SJCRH30 (cell line): ENCODE measurements at regions not wholly inside any gene's neighbourhood (a gene's known extent, or its start where the extent isn't known, plus 50 kb on each side); places are given as distances from the start of the nearest gene placed in this dataset.

Source experiments
- DNase-seq, 2 experiments: peaks; one replicate each; pipeline ENCODE4 v3.0.0-alpha.2; 2015 to 2020
- H3K27ac ChIP-seq: fragments of 250-450 bp; sonication (Bioruptor Pico); 2 replicates; pipeline ENCODE4 v1.5.1; 2020; ENCODE audit warnings: mild to moderate bottlenecking, moderate library complexity
- H3K27me3 ChIP-seq: fragments of 250-450 bp; sonication (Bioruptor Pico); 2 replicates; pipeline ENCODE4 v1.5.1; 2020; ENCODE audit warnings: mild to moderate bottlenecking, moderate library complexity
- H3K36me3 ChIP-seq: fragments of 250-450 bp; sonication (Bioruptor Pico); 2 replicates; pipeline ENCODE4 v1.5.1; 2020; ENCODE audit warnings: mild to moderate bottlenecking, moderate library complexity
- H3K4me1 ChIP-seq: fragments of 250-450 bp; sonication (Bioruptor Pico); 2 replicates; pipeline ENCODE4 v1.5.1; 2020; ENCODE audit warnings: mild to moderate bottlenecking, moderate library complexity
- H3K4me3 ChIP-seq: fragments of 250-450 bp; sonication (Bioruptor Pico); 2 replicates; pipeline ENCODE4 v1.5.1; 2020; ENCODE audit warnings: mild to moderate bottlenecking, moderate library complexity
- H3K9me3 ChIP-seq: fragments of 250-450 bp; sonication (Bioruptor Pico); replicated peaks from 2 replicates; pipeline ENCODE4 v1.5.1; 2020; ENCODE audit warnings: mild to moderate bottlenecking, moderate library complexity

- Histone ChIP-seq H3K27me3 (no peaks in the 10 kb centered on the region), H3K4me1 (peaks cover 46% of the 10 kb centered on the region), H3K27ac (no peak overlapping the region), H3K36me3 (no peaks in the 10 kb centered on the region), H3K4me3 (no peak overlapping the region), H3K9me3 (no peaks in the 10 kb centered on the region)
- peak; percentile 38 to 64 for DNase-seq
Observed at GRCh38 chr5:126368239-126368812, 54.9 kb upstream of the GRAMD2B start.

DNA sequence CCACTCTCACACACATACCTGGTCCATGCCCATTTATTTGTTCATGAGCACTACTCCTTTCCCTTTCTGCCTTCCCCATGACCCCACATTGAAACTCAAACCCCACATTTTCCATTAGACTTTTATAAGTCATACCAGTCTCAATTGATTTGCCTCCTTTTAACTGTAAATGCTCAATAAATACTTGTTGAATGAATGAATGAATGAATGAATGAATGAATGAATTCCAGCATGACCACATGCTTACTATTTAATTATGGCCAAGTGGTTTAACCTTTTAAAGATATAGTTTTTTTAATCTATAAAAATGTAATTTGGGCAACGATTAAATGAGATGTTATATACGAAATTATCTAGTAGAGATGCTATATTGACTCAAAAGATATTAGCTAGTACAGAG is 54.1 kb upstream of the GRAMD2B start:
- H3K27ac ChIP-seq = no peak overlapping the region
- no peak for DNase-seq
- H3K27me3 ChIP-seq = no peaks in the 10 kb centered on the region

GRCh38 chr5:126369995-126370731 is 53.0 kb upstream of the GRAMD2B start:
- peaks cover 53% of the 10 kb centered on the region for H3K4me1 ChIP-seq
- no peak overlapping the region for H3K27ac ChIP-seq
- no peaks in the 10 kb centered on the region for H3K36me3 ChIP-seq
- no peak overlapping the region for H3K4me3 ChIP-seq
- no peaks in the 10 kb centered on the region for H3K27me3 ChIP-seq
- no peaks in the 10 kb centered on the region for H3K9me3 ChIP-seq
- no peak for DNase-seq

More for the DNA sequence above, 54.1 kb upstream of the GRAMD2B start:
- Histone ChIP-seq H3K4me3 (no peak overlapping the region), H3K36me3 (no peaks in the 10 kb centered on the region), H3K4me1 (peaks cover 53% of the 10 kb centered on the region), H3K9me3 (no peaks in the 10 kb centered on the region)

- peaks cover 50% of the 10 kb centered on the region for H3K4me1 ChIP-seq
- H3K9me3 ChIP-seq = no peaks in the 10 kb centered on the region
- H3K27ac ChIP-seq = no peak overlapping the region
- DNase-seq = no peak
- H3K36me3 ChIP-seq = no peaks in the 10 kb centered on the region
- H3K27me3 ChIP-seq = no peaks in the 10 kb centered on the region
- H3K4me3 ChIP-seq = no peak overlapping the region
Observed at GRCh38 chr5:126370796-126371718, 52.2 kb upstream of the GRAMD2B start.

- peak; percentile 17 to 46 for DNase-seq
- peak overlapping the region; percentile 5; the same call in 1 of the 2 replicates for H3K27ac ChIP-seq
Observed at GRCh38 chr5:126373375-126374108, 49.7 kb upstream of the GRAMD2B start.

More at GRCh38 chr5:126373375-126374108, 49.7 kb upstream of the GRAMD2B start:
- Histone ChIP-seq H3K4me1 (peaks cover 39% of the 10 kb centered on the region), H3K36me3 (no peaks in the 10 kb centered on the region), H3K27me3 (no peaks in the 10 kb centered on the region), H3K4me3 (no peak overlapping the region), H3K9me3 (no peaks in the 10 kb centered on the region)
